ENCODE measurements at regions not wholly inside any gene's neighbourhood (a gene's known extent, or its start where the extent isn't known, plus 50 kb on each side); places are given as distances from the start of the nearest gene placed in this dataset.

- TF ChIP-seq, protein P1, sequence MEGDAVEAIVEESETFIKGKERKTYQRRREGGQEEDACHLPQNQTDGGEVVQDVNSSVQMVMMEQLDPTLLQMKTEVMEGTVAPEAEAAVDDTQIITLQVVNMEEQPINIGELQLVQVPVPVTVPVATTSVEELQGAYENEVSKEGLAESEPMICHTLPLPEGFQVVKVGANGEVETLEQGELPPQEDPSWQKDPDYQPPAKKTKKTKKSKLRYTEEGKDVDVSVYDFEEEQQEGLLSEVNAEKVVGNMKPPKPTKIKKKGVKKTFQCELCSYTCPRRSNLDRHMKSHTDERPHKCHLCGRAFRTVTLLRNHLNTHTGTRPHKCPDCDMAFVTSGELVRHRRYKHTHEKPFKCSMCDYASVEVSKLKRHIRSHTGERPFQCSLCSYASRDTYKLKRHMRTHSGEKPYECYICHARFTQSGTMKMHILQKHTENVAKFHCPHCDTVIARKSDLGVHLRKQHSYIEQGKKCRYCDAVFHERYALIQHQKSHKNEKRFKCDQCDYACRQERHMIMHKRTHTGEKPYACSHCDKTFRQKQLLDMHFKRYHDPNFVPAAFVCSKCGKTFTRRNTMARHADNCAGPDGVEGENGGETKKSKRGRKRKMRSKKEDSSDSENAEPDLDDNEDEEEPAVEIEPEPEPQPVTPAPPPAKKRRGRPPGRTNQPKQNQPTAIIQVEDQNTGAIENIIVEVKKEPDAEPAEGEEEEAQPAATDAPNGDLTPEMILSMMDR (IDR thresholded peaks at IDR 0.05), result no peak
- TF ChIP-seq POLR2A (IDR thresholded peaks at IDR 0.05), result no peak
- TF ChIP-seq EP300 (IDR thresholded peaks at IDR 0.05), result no peak
- no peak for TF ChIP-seq POLR2AphosphoS5 (IDR thresholded peaks at IDR 0.05)
Measured at GRCh38 chr5:40312205-40312604, 367.5 kb upstream of the PTGER4 start.
